H1 (cell line): ENCODE measurements at regions not wholly inside any gene's neighbourhood (a gene's known extent, or its start where the extent isn't known, plus 50 kb on each side); places are given as distances from the start of the nearest gene placed in this dataset.

Experiments
- CTCF ChIA-PET: fragments of 300-600 bp; sonication (Branson Sonifier 250); formaldehyde crosslinking; loops from one replicate; lab custom pipeline; 2021; ENCODE audit not compliant: partially characterized antibody; lab: Charles Lee
- POLR2A ChIA-PET: fragments of 300-600 bp; sonication (Branson Sonifier 250); formaldehyde crosslinking; loops from one replicate; lab custom pipeline; 2021; ENCODE audit warnings: inconsistent platforms; ENCODE audit not compliant: partially characterized antibody; lab: Charles Lee
- DNase-seq, 2 experiments: peaks; one replicate each; pipeline versions ENCODE4 v3.0.0 to v3.0.0-alpha.2; 2010 to 2022; ENCODE audit warnings: low spot score in 2 of 2, low read depth in 1 of 2, mixed read lengths in 1 of 2
- FAIRE-seq: peaks from 2 replicates; lab custom pipeline; 2011; peaks lifted over from hg19 to GRCh38; lab: Jason Lieb, UNC
- H2AFZ ChIP-seq: 2 replicates; pipeline ENCODE4 v1.8.1; 2012; ENCODE audit warnings: low read length, inconsistent platforms
- H2AK5ac ChIP-seq: 2 replicates; pipeline ENCODE4 v1.6.1; 2013; ENCODE audit warnings: low read depth, low read length
- H2BK120ac ChIP-seq: replicated peaks from 2 replicates; pipeline ENCODE3; 2013; ENCODE audit warnings: low read depth, low read length, inconsistent platforms
- H2BK12ac ChIP-seq: 2 replicates; pipeline ENCODE4 v1.6.1; 2013; ENCODE audit warnings: low read depth, low read length
- H2BK15ac ChIP-seq: 2 replicates; pipeline ENCODE4 v1.6.1; 2013; ENCODE audit warnings: low read length
- H2BK20ac ChIP-seq: 2 replicates; pipeline ENCODE4 v1.6.1; 2013; ENCODE audit warnings: low read length
- H2BK5ac ChIP-seq: 2 replicates; pipeline ENCODE4 v1.6.1; 2013; ENCODE audit warnings: low read depth, low read length
- H3K14ac ChIP-seq: 2 replicates; pipeline ENCODE4 v1.6.1; 2013; ENCODE audit warnings: inconsistent platforms; ENCODE audit not compliant: insufficient read length
- H3K18ac ChIP-seq: 2 replicates; pipeline ENCODE4 v1.6.1; 2013; ENCODE audit warnings: low read length; ENCODE audit errors: extremely low read depth
- H3K23ac ChIP-seq: 2 replicates; pipeline ENCODE4 v1.6.1; 2013; ENCODE audit warnings: inconsistent platforms; ENCODE audit not compliant: insufficient read length
- H3K23me2 ChIP-seq: 2 replicates; pipeline ENCODE4 v1.6.1; 2013; ENCODE audit warnings: low read depth, low read length
- H3K27ac ChIP-seq: 2 replicates; pipeline ENCODE4 v1.6.1; 2011; ENCODE audit warnings: low read depth, low read length, inconsistent platforms
- H3K27me3 ChIP-seq, 4 experiments: replicated peaks in 1 of 4; 1 replicate in 1 of 4; 2 replicates in 3 of 4; pipeline versions ENCODE4 v1.6.1 to v1.8.1; 2011 to 2013; ENCODE audit warnings: low read length in 3 of 4, mild to moderate bottlenecking in 3 of 4, inconsistent platforms in 2 of 4, mixed read lengths in 2 of 4, moderate library complexity in 1 of 4; ENCODE audit not compliant: control insufficient read depth in 3 of 4, insufficient read depth in 3 of 4; ENCODE audit errors: extremely low read depth in 1 of 4
- H3K36me3 ChIP-seq, 4 experiments: 2 replicates each; pipeline versions ENCODE4 v1.6.1 to v1.8.1; 2011 to 2013; ENCODE audit warnings: mild to moderate bottlenecking in 4 of 4, low read length in 3 of 4, moderate library complexity in 2 of 4, control low read depth in 1 of 4, inconsistent platforms in 1 of 4; ENCODE audit not compliant: insufficient read depth in 4 of 4, control insufficient read depth in 2 of 4
- H3K4ac ChIP-seq: replicated peaks from 2 replicates; pipeline ENCODE3; 2013; ENCODE audit warnings: low read length, low read depth, mixed read lengths, inconsistent platforms; ENCODE audit not compliant: insufficient read length
- H3K4me1 ChIP-seq, 4 experiments: replicated peaks in 1 of 4; 1 replicate in 1 of 4; 2 replicates in 3 of 4; pipeline versions ENCODE4 v1.6.1 to v1.8.1; 2011 to 2013; ENCODE audit warnings: low read length in 3 of 4, inconsistent platforms in 2 of 4, mixed read lengths in 1 of 4; ENCODE audit not compliant: insufficient read depth in 4 of 4, control insufficient read depth in 3 of 4
- H3K4me2 ChIP-seq, 2 experiments: 2 replicates each; pipeline versions ENCODE4 v1.6.1 to v1.8.1; 2011 to 2013; ENCODE audit warnings: low read depth in 2 of 2, low read length in 2 of 2, control low read depth in 1 of 2, inconsistent platforms in 1 of 2, mild to moderate bottlenecking in 1 of 2; ENCODE audit not compliant: insufficient read depth in 1 of 2
- H3K4me3 ChIP-seq, 4 experiments: fragments of 200-600, 300-600 bp in 1 of 4; sonication (generic), shearing (Covaris generic), sonication (Bioruptor Twin) in 1 of 4; 2 replicates each; pipeline versions ENCODE4 v1.5.1 to v1.8.1; 2011 to 2016; ENCODE audit warnings: low read length in 4 of 4, low read depth in 3 of 4, control low read depth in 2 of 4, inconsistent platforms in 2 of 4, mild to moderate bottlenecking in 2 of 4, mixed read lengths in 1 of 4, moderate library complexity in 1 of 4; ENCODE audit not compliant: insufficient read depth in 2 of 4; ENCODE audit errors: extremely low read depth in 1 of 4
- H3K56ac ChIP-seq: replicated peaks from 2 replicates; pipeline ENCODE3; 2013; ENCODE audit warnings: low read depth, mild to moderate bottlenecking, mixed read lengths, low read length, inconsistent platforms; ENCODE audit not compliant: insufficient read length
- H3K79me1 ChIP-seq: 2 replicates; pipeline ENCODE4 v1.6.1; 2013; ENCODE audit warnings: low read depth, low read length, control low read depth
- H3K79me2 ChIP-seq, 2 experiments: 2 replicates each; pipeline versions ENCODE4 v1.6.1 to v1.8.1; 2012 to 2013; ENCODE audit warnings: low read length in 2 of 2, mild to moderate bottlenecking in 2 of 2, inconsistent platforms in 1 of 2; ENCODE audit not compliant: insufficient read depth in 2 of 2, control insufficient read depth in 1 of 2
- H3K9ac ChIP-seq, 4 experiments: replicated peaks in 1 of 4; 1 replicate in 1 of 4; 2 replicates in 3 of 4; pipeline versions ENCODE4 v1.6.1 to v1.8.1; 2011 to 2013; ENCODE audit warnings: low read depth in 3 of 4, low read length in 3 of 4, control low read depth in 2 of 4, mild to moderate bottlenecking in 2 of 4, moderate library complexity in 2 of 4, inconsistent platforms in 1 of 4; ENCODE audit errors: extremely low read depth in 1 of 4
- H3K9me3 ChIP-seq, 2 experiments: 2 replicates each; pipeline versions ENCODE4 v1.6.1 to v1.8.1; 2012 to 2013; ENCODE audit warnings: mild to moderate bottlenecking in 2 of 2, moderate library complexity in 2 of 2, control low read depth in 1 of 2, inconsistent platforms in 1 of 2, low read depth in 1 of 2, low read length in 1 of 2, mixed read lengths in 1 of 2; ENCODE audit not compliant: insufficient read depth in 2 of 2
- H4K20me1 ChIP-seq, 2 experiments: replicated peaks in 1 of 2; 2 replicates each; pipeline versions ENCODE3 to v1.8.1; 2011 to 2013; ENCODE audit warnings: inconsistent platforms in 2 of 2, low read length in 2 of 2, mild to moderate bottlenecking in 1 of 2; ENCODE audit not compliant: insufficient read depth in 2 of 2, control insufficient read depth in 1 of 2
- H4K5ac ChIP-seq: 2 replicates; pipeline ENCODE4 v1.6.1; 2013; ENCODE audit warnings: low read length, low read depth, mixed read lengths, inconsistent platforms; ENCODE audit not compliant: insufficient read length
- H4K8ac ChIP-seq: 2 replicates; pipeline ENCODE4 v1.8.0; 2013; ENCODE audit warnings: mild to moderate bottlenecking, moderate library complexity, low read length, inconsistent platforms; ENCODE audit not compliant: insufficient read depth; ENCODE audit errors: extremely low read depth
- H4K91ac ChIP-seq: replicated peaks from 2 replicates; pipeline ENCODE3; 2013; ENCODE audit warnings: low read length, mixed read lengths, inconsistent platforms; ENCODE audit not compliant: insufficient read length
- EZH2 ChIP-seq: fragments of 200-600 bp; sonication (generic); IDR thresholded peaks from 2 replicates; pipeline ENCODE4 v1.7.1; 2012; ENCODE audit warnings: low read depth, mild to moderate bottlenecking, moderate library complexity, low read length, inconsistent platforms; ENCODE audit not compliant: severe bottlenecking
- HDAC2 ChIP-seq, 2 experiments: fragments of 300-600 bp in 1 of 2; sonication (generic) in 1 of 2; IDR thresholded peaks; 2 replicates each; pipeline ENCODE4 v1.6.1; 2011 to 2012; ENCODE audit warnings: low read depth in 2 of 2, low read length in 2 of 2, mild to moderate bottlenecking in 2 of 2, moderate library complexity in 2 of 2, borderline replicate concordance in 1 of 2, inconsistent platforms in 1 of 2
- JUN ChIP-seq: IDR thresholded peaks from 2 replicates; pipeline ENCODE4 v1.6.1; 2011; ENCODE audit warnings: low read depth, mild to moderate bottlenecking, improper control_type of control experiment, low read length
- MAFK ChIP-seq: IDR thresholded peaks from 2 replicates; pipeline ENCODE4 v1.6.1; 2012; ENCODE audit warnings: low read depth, mild to moderate bottlenecking, improper control_type of control experiment, low read length
- NANOG ChIP-seq: IDR thresholded peaks from 2 replicates; pipeline ENCODE4 v1.6.1; 2011; ENCODE audit warnings: low read length, low read depth, mild to moderate bottlenecking, inconsistent platforms; ENCODE audit not compliant: insufficient read depth, poor library complexity, severe bottlenecking
- SIX5 ChIP-seq: IDR thresholded peaks from 2 replicates; pipeline ENCODE4 v1.6.1; 2011; ENCODE audit warnings: mild to moderate bottlenecking, low read depth, low read length
- WGBS, 2 experiments: shearing (Covaris generic) in 1 of 2; methylation state at CpG; one replicate each; pipeline versions ENCODE4 v1.1.6 to v1.1.7; 2013 to 2015; ENCODE audit warnings: low lambda C conversion rate in 2 of 2, mixed read lengths in 2 of 2, inconsistent platforms in 1 of 2, low coverage in 1 of 2, missing lambda C conversion rate in 1 of 2; ENCODE audit not compliant: insufficient replicate concordance in 2 of 2, insufficient coverage in 1 of 2, insufficient read length in 1 of 2; ENCODE audit errors: extremely low coverage in 1 of 2, missing lambda C conversion rate in 1 of 2; 5-methylcytosine and 5-hydroxymethylcytosine counted together

GRCh38 chr2:153221087-153221486 is 257.5 kb downstream of the RPRM start:
- FAIRE-seq, result no peak
- Histone ChIP-seq H3K9ac (no peak overlapping the region), H2BK15ac (no peak overlapping the region), H3K23me2 (no peaks in the 10 kb centered on the region), H4K5ac (no peak overlapping the region), H3K18ac (no peak overlapping the region), H3K56ac (no peak overlapping the region), H2AFZ (no peak overlapping the region), H2BK5ac (no peak overlapping the region), H3K4ac (no peak overlapping the region), H4K8ac (no peak overlapping the region), H2BK20ac (no peak overlapping the region), H3K27ac (no peak overlapping the region), H2AK5ac (no peak overlapping the region), H3K79me1 (no peaks in the 10 kb centered on the region), H2BK120ac (no peak overlapping the region), H3K9me3 (peaks cover 4% of the 10 kb centered on the region in 2 experiments; a peak in 2 of 4 replicates), H3K4me3 (no peak overlapping the region), H3K4me1 (no peaks in the 10 kb centered on the region), H3K27me3 (no peaks in the 10 kb centered on the region), H3K4me2 (no peak overlapping the region), H3K79me2 (no peaks in the 10 kb centered on the region), H3K14ac (no peak overlapping the region), H2BK12ac (no peak overlapping the region), H3K23ac (no peak overlapping the region), H4K91ac (no peak overlapping the region), H3K36me3 (no peaks in the 10 kb centered on the region), H4K20me1 (no peaks in the 10 kb centered on the region)
- WGBS, 2 experiments, result 90% methylated on average over 9 of the region's 9 CpGs; no CpG with 5 or more reads in 1 of the 2 experiments
- DNase-seq, result no peak
- CTCF ChIA-PET, result interaction anchor here (0.7 to 1.8 kb wide), 4 partner anchors 7 to 358 kb away, joined by 3 to 4 read pairs (median 3); no protein-coding TSS in a partner anchor
- POLR2A ChIA-PET, result no interaction called here
- no peak for TF ChIP-seq NANOG
- TF ChIP-seq MAFK, result no peak
- no peak for TF ChIP-seq EZH2
- no peak for TF ChIP-seq JUN
- TF ChIP-seq SIX5, result no peak
- no peak for TF ChIP-seq HDAC2 (IDR thresholded peaks at IDR 0.05; ENCODE audit: borderline replicate concordance in 1 of 2, low read depth in 2 of 2, low read length in 2 of 2)
